Sigmoid colon (tissue), 4 donors: ENCODE measurements at regions not wholly inside any gene's neighbourhood (a gene's known extent, or its start where the extent isn't known, plus 50 kb on each side); places are given as distances from the start of the nearest gene placed in this dataset.

Experiments
- CTCF ChIP-seq, 4 experiments: fragments of 450-650 bp in 3 of 4; fragments of 200-600 bp in 1 of 4; IDR thresholded peaks; one replicate each; pipeline ENCODE4 v1.5.1; 2016 to 2019; ENCODE audit warnings: antibody characterized with exemption in 4 of 4, mild to moderate bottlenecking in 3 of 4, moderate library complexity in 2 of 4
- POLR2A ChIP-seq, 2 donors: fragments of 450-650 bp; IDR thresholded peaks; one replicate each; pipeline ENCODE4 v1.6.1; 2016; ENCODE audit warnings: antibody characterized with exemption in 2 of 2, mild to moderate bottlenecking in 2 of 2, moderate library complexity in 2 of 2
- POLR2AphosphoS5 ChIP-seq, 4 donors: sonication (generic); formaldehyde crosslinking; IDR thresholded peaks; one replicate each; pipeline ENCODE4 v1.6.1; 2017; ENCODE audit warnings: antibody characterized with exemption in 4 of 4

DNA sequence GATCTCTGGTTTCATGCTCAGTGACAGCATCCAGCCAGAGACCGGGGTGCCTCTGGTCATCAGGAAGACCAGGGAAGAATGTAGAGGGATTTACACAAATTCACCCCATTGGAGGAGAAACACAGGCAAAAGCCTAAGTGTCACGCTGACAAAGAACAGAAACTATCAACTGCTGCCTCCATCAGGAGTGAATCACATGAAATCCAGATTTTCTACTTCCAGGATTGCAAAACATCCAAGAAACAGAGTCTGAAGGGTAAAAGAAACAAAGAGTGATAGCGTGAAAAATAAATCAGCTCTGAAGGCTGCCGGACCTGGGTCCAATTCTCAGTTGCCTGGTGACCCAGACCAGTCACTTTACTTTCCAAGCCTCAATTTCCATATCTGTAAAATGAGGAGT lies 136.1 kb upstream of the MAP1LC3B2 start:
- TF ChIP-seq CTCF (IDR thresholded peaks at IDR 0.05) (no peak), POLR2A (IDR thresholded peaks at IDR 0.05) (no peak), POLR2AphosphoS5 (IDR thresholded peaks at IDR 0.05) (peak; percentile 81 to 91 (median 86))
